H9 (cell line): ENCODE measurements at regions not wholly inside any gene's neighbourhood (a gene's known extent, or its start where the extent isn't known, plus 50 kb on each side); places are given as distances from the start of the nearest gene placed in this dataset.

Source experiments
- DNase-seq: peaks from one replicate; pipeline ENCODE4 v3.0.0-alpha.2; 2017
- H2AFZ ChIP-seq: one replicate; pipeline ENCODE4 v1.6.1; 2013; ENCODE audit warnings: mild to moderate bottlenecking, low read length, control low read depth, moderate library complexity
- H2AK5ac ChIP-seq: 2 replicates; pipeline ENCODE4 v1.6.1; 2013; ENCODE audit warnings: low read length, control low read depth, mixed read lengths; ENCODE audit not compliant: insufficient read length
- H2BK120ac ChIP-seq: one replicate; pipeline ENCODE4 v1.6.1; 2013; ENCODE audit warnings: low read depth, mild to moderate bottlenecking, low read length, control low read depth, inconsistent platforms; ENCODE audit not compliant: poor library complexity, severe bottlenecking
- H2BK12ac ChIP-seq: 2 replicates; pipeline ENCODE4 v1.6.1; 2013; ENCODE audit warnings: low read length, control low read depth, mixed read lengths, low read depth; ENCODE audit not compliant: insufficient read length
- H2BK15ac ChIP-seq: 2 replicates; pipeline ENCODE4 v1.6.1; 2013; ENCODE audit warnings: low read depth, low read length, control low read depth
- H2BK20ac ChIP-seq: one replicate; pipeline ENCODE4 v1.6.1; 2013; ENCODE audit warnings: low read depth, mild to moderate bottlenecking, low read length, control low read depth, inconsistent platforms; ENCODE audit not compliant: poor library complexity, severe bottlenecking
- H2BK5ac ChIP-seq: 2 replicates; pipeline ENCODE4 v1.6.1; 2013; ENCODE audit warnings: low read length, control low read depth, mixed read lengths; ENCODE audit not compliant: insufficient read length
- H3K14ac ChIP-seq: 2 replicates; pipeline ENCODE4 v1.6.1; 2013; ENCODE audit warnings: low read length, control low read depth; ENCODE audit not compliant: insufficient read depth
- H3K18ac ChIP-seq: 2 replicates; pipeline ENCODE4 v1.6.1; 2013; ENCODE audit warnings: low read depth, mild to moderate bottlenecking, mixed read lengths, low read length, control low read depth; ENCODE audit not compliant: insufficient read length
- H3K23ac ChIP-seq: 2 replicates; pipeline ENCODE4 v1.6.1; 2013; ENCODE audit warnings: low read length, control low read depth, mixed read lengths, low read depth; ENCODE audit not compliant: insufficient read length
- H3K23me2 ChIP-seq: 2 replicates; pipeline ENCODE4 v1.6.1; 2013; ENCODE audit warnings: low read depth, mild to moderate bottlenecking, mixed read lengths, low read length, control low read depth; ENCODE audit not compliant: insufficient read length, poor library complexity, severe bottlenecking
- H3K27ac ChIP-seq: 2 replicates; pipeline ENCODE4 v1.5.1; 2013; ENCODE audit warnings: low read length, control low read depth, mixed read lengths, low read depth; ENCODE audit not compliant: insufficient read length
- H3K27me3 ChIP-seq: 2 replicates; pipeline ENCODE4 v1.6.1; 2013; ENCODE audit warnings: low read length, control low read depth, inconsistent platforms; ENCODE audit not compliant: insufficient read depth
- H3K4ac ChIP-seq: 2 replicates; pipeline ENCODE4 v1.6.1; 2013; ENCODE audit warnings: low read depth, mild to moderate bottlenecking, control low read depth, inconsistent platforms, low read length, moderate library complexity
- H3K4me1 ChIP-seq: 2 replicates; pipeline ENCODE4 v1.6.1; 2013; ENCODE audit warnings: low read length, control low read depth, inconsistent platforms; ENCODE audit not compliant: insufficient read depth
- H3K4me2 ChIP-seq: 2 replicates; pipeline ENCODE4 v1.6.1; 2013; ENCODE audit warnings: low read length, control low read depth, mixed read lengths; ENCODE audit not compliant: insufficient read length, insufficient read depth
- H3K56ac ChIP-seq: 2 replicates; pipeline ENCODE4 v1.6.1; 2013; ENCODE audit warnings: low read depth, mild to moderate bottlenecking, mixed read lengths, low read length, control low read depth; ENCODE audit not compliant: insufficient read length
- H3K79me1 ChIP-seq: 2 replicates; pipeline ENCODE4 v1.6.1; 2013; ENCODE audit warnings: low read depth, mild to moderate bottlenecking, moderate library complexity, low read length, control low read depth, inconsistent platforms; ENCODE audit not compliant: insufficient read depth, poor library complexity, severe bottlenecking
- H3K79me2 ChIP-seq: 2 replicates; pipeline ENCODE4 v1.6.1; 2013; ENCODE audit warnings: low read length, control low read depth, inconsistent platforms; ENCODE audit not compliant: insufficient read depth
- H3K9ac ChIP-seq: 2 replicates; pipeline ENCODE4 v1.6.1; 2013; ENCODE audit warnings: low read length, control low read depth, mixed read lengths; ENCODE audit not compliant: insufficient read length; ENCODE audit errors: extremely low read depth
- H3K9me3 ChIP-seq: one replicate; pipeline ENCODE4 v1.6.1; 2013; ENCODE audit warnings: low read depth, low read length, inconsistent platforms; ENCODE audit not compliant: control insufficient read depth
- H3T11ph ChIP-seq: one replicate; pipeline ENCODE4 v1.6.1; 2013; ENCODE audit warnings: mild to moderate bottlenecking, low read length, control low read depth, inconsistent platforms
- H4K20me1 ChIP-seq: one replicate; pipeline ENCODE4 v1.6.1; 2013; ENCODE audit not compliant: control insufficient read depth, insufficient read length, insufficient read depth
- H4K5ac ChIP-seq: 2 replicates; pipeline ENCODE4 v1.6.1; 2013; ENCODE audit warnings: low read depth, mild to moderate bottlenecking, mixed read lengths, low read length, control low read depth; ENCODE audit not compliant: insufficient read length
- H4K8ac ChIP-seq: replicated peaks from 2 replicates; pipeline ENCODE4 v1.6.1; 2013; ENCODE audit warnings: low read length, control low read depth, mixed read lengths, low read depth; ENCODE audit not compliant: insufficient read length
- H4K91ac ChIP-seq: 2 replicates; pipeline ENCODE4 v1.6.1; 2013; ENCODE audit warnings: low read depth, mild to moderate bottlenecking, moderate library complexity, mixed read lengths, low read length, control low read depth; ENCODE audit not compliant: insufficient read length
- H3K27ac Mint-ChIP-seq, 3 experiments: 2 replicates in 2 of 3; 3 replicates in 1 of 3; pipeline ENCODE4 v1.8.0; 2020 to 2021; ENCODE audit warnings: mixed read lengths in 3 of 3, mild to moderate bottlenecking in 1 of 3, moderate library complexity in 1 of 3
- H3K27me3 Mint-ChIP-seq: 2 replicates; pipeline ENCODE4 v1.8.0; 2021; ENCODE audit warnings: low read depth, mild to moderate bottlenecking, moderate library complexity, mixed read lengths
- H3K36me3 Mint-ChIP-seq, 3 experiments: 2 replicates in 2 of 3; 3 replicates in 1 of 3; pipeline ENCODE4 v1.8.0; 2020 to 2021; ENCODE audit warnings: low read depth in 3 of 3, mixed read lengths in 3 of 3; ENCODE audit not compliant: insufficient read depth in 1 of 3
- H3K4me1 Mint-ChIP-seq, 2 experiments: 2 replicates each; pipeline ENCODE4 v1.8.0; 2020; ENCODE audit warnings: mixed read lengths in 2 of 2
- H3K4me3 Mint-ChIP-seq, 2 experiments: 2 replicates in 1 of 2; 3 replicates in 1 of 2; pipeline ENCODE4 v1.8.0; 2020 to 2021; ENCODE audit warnings: mild to moderate bottlenecking in 2 of 2, mixed read lengths in 2 of 2, moderate library complexity in 1 of 2
- H3K9me3 Mint-ChIP-seq, 2 experiments: 2 replicates in 1 of 2; 3 replicates in 1 of 2; pipeline ENCODE4 v1.8.0; 2020; ENCODE audit warnings: mild to moderate bottlenecking in 2 of 2, mixed read lengths in 2 of 2, moderate library complexity in 1 of 2
- CTCF ChIP-seq: fragments of 200-600 bp; sonication (generic); conservative IDR thresholded peaks from 3 replicates; pipeline ENCODE4 v1.8.0; 2021; ENCODE audit warnings: antibody characterized with exemption, mild to moderate bottlenecking
- WGBS: extraction: QIAGEN DNeasy Blood & Tissue Kit; methylation state at CpG from one replicate; pipeline ENCODE4 v1.1.7; 2013; ENCODE audit warnings: missing lambda C conversion rate, low lambda C conversion rate, mixed read lengths; ENCODE audit not compliant: insufficient read length; ENCODE audit errors: extremely low coverage; 5-methylcytosine and 5-hydroxymethylcytosine counted together

GRCh38 chr7:89987665-89988064 is 166.6 kb upstream of the STEAP1 start:
- Mint-ChIP-seq H3K9me3 (peaks cover 4 to 5% of the 10 kb centered on the region in 2 experiments; a peak in 3 of 5 replicates), H3K27me3 (peaks cover 28% of the 10 kb centered on the region), H3K36me3 (peaks cover 0 to 9% (median 0%) of the 10 kb centered on the region in 3 experiments; a peak in 2 of 7 replicates), H3K27ac (no peak overlapping the region), H3K4me3 (no peak overlapping the region), H3K4me1 (peaks cover 18 to 23% of the 10 kb centered on the region in 2 experiments)
- H3K79me1 ChIP-seq, result no peaks in the 10 kb centered on the region
- no peaks in the 10 kb centered on the region for H3K23me2 ChIP-seq
- H2BK5ac ChIP-seq, result no peak overlapping the region
- H3K27ac ChIP-seq, result no peak overlapping the region
- H3K14ac ChIP-seq, result no peak overlapping the region
- no peaks in the 10 kb centered on the region for H3K4me1 ChIP-seq
- no peak overlapping the region for H4K8ac ChIP-seq
- no CpG with 5 or more reads among the region's 3 CpGs for WGBS
- H2BK20ac ChIP-seq, result no peak overlapping the region
- H3K18ac ChIP-seq, result no peak overlapping the region
- no peak for DNase-seq
- H3K9me3 ChIP-seq, result no peaks in the 10 kb centered on the region
- H3K9ac ChIP-seq, result no peak overlapping the region
- no peak overlapping the region for H2BK12ac ChIP-seq
- TF ChIP-seq CTCF, result no peak
- H3K79me2 ChIP-seq, result no peaks in the 10 kb centered on the region
- no peak overlapping the region for H3K23ac ChIP-seq
- H2BK120ac ChIP-seq, result no peak overlapping the region
- H3K4me2 ChIP-seq, result no peak overlapping the region
- no peak overlapping the region for H2AFZ ChIP-seq
- no peak overlapping the region for H2AK5ac ChIP-seq
- H2BK15ac ChIP-seq, result no peak overlapping the region
- peaks cover 2% of the 10 kb centered on the region; the same call in 1 of the 2 replicates for H3K27me3 ChIP-seq
- H3K4ac ChIP-seq, result no peak overlapping the region
- H3T11ph ChIP-seq, result no peak overlapping the region
- H4K91ac ChIP-seq, result no peak overlapping the region
- no peak overlapping the region for H3K56ac ChIP-seq
- H4K5ac ChIP-seq, result no peak overlapping the region
- no peaks in the 10 kb centered on the region for H4K20me1 ChIP-seq
